Activated CD8-positive, alpha-beta memory T cell treated with anti-CD3 and anti-CD28 coated beads, Interleukin-2, amount 10 ng/mL, durations not matched to agents 7 days and 5 days (primary cell): ENCODE measurements at regions not wholly inside any gene's neighbourhood (a gene's known extent, or its start where the extent isn't known, plus 50 kb on each side); places are given as distances from the start of the nearest gene placed in this dataset.

ENCODE experiments used
- ATAC-seq: fragments of 150-1000 bp; cut with Tn5 transposase; one replicate; pipeline ENCODE4 v1.10.0; 2021; ENCODE audit warnings: moderate library complexity
- CTCF ChIA-PET: fragments of 350-600 bp; sonication (Branson Sonifier 250); formaldehyde crosslinking; loops from one replicate; lab custom pipeline; 2021; ENCODE audit warnings: antibody characterized with exemption; lab: Charles Lee
- DNase-seq: peaks from one replicate; pipeline ENCODE4 v3.0.0-alpha.2; 2020
- H3K27ac Mint-ChIP-seq: one replicate; pipeline ENCODE4 v1.8.0; 2021; ENCODE audit warnings: mild to moderate bottlenecking, mixed read lengths
- H3K27me3 Mint-ChIP-seq: one replicate; pipeline ENCODE4 v1.8.0; 2021; ENCODE audit warnings: mixed read lengths
- H3K36me3 Mint-ChIP-seq: one replicate; pipeline ENCODE4 v1.8.0; 2021; ENCODE audit warnings: mild to moderate bottlenecking, mixed read lengths
- H3K4me1 Mint-ChIP-seq: one replicate; pipeline ENCODE4 v1.8.0; 2021; ENCODE audit warnings: mixed read lengths
- H3K4me3 Mint-ChIP-seq: one replicate; pipeline ENCODE4 v1.8.0; 2021; ENCODE audit warnings: mild to moderate bottlenecking, moderate library complexity, mixed read lengths
- H3K9me3 Mint-ChIP-seq: one replicate; pipeline ENCODE4 v1.8.0; 2022; ENCODE audit warnings: low read depth, mixed read lengths

GRCh38 chr1:22340873-22341272 is 110.8 kb upstream of the ZBTB40 start:
- Mint-ChIP-seq H3K27me3 (peaks cover 23% of the 10 kb centered on the region), H3K9me3 (no peaks in the 10 kb centered on the region), H3K27ac (no peak overlapping the region), H3K4me3 (no peak overlapping the region), H3K36me3 (no peaks in the 10 kb centered on the region), H3K4me1 (no peaks in the 10 kb centered on the region)
- no peak for DNase-seq
- CTCF ChIA-PET: no interaction called here
- no peak for ATAC-seq

GRCh38 chr1:22341791-22342605 is 109.7 kb upstream of the ZBTB40 start:
- DNase-seq: no peak
- CTCF ChIA-PET: no interaction called here
- Mint-ChIP-seq H3K27ac (no peak overlapping the region), H3K9me3 (no peaks in the 10 kb centered on the region), H3K4me1 (no peaks in the 10 kb centered on the region), H3K27me3 (peaks cover 26% of the 10 kb centered on the region), H3K4me3 (no peak overlapping the region), H3K36me3 (no peaks in the 10 kb centered on the region)
- no peak for ATAC-seq

- no peak overlapping the region for H3K4me3 Mint-ChIP-seq
- H3K4me1 Mint-ChIP-seq: no peaks in the 10 kb centered on the region
- H3K27ac Mint-ChIP-seq: no peak overlapping the region
- DNase-seq: no peak
- no peaks in the 10 kb centered on the region for H3K9me3 Mint-ChIP-seq
- H3K36me3 Mint-ChIP-seq: no peaks in the 10 kb centered on the region
- CTCF ChIA-PET: no interaction called here
- no peak for ATAC-seq
- peaks cover 27% of the 10 kb centered on the region for H3K27me3 Mint-ChIP-seq
Observed at GRCh38 chr1:22342734-22343191, 108.9 kb upstream of the ZBTB40 start.

GRCh38 chr1:22343456-22344328 is 108.0 kb upstream of the ZBTB40 start:
- Mint-ChIP-seq H3K27ac (no peak overlapping the region), H3K4me1 (no peaks in the 10 kb centered on the region), H3K9me3 (no peaks in the 10 kb centered on the region), H3K27me3 (peaks cover 36% of the 10 kb centered on the region), H3K4me3 (no peak overlapping the region), H3K36me3 (no peaks in the 10 kb centered on the region)
- ATAC-seq (no peak), DNase-seq (no peak)
- CTCF ChIA-PET: no interaction called here

- no peaks in the 10 kb centered on the region for H3K36me3 Mint-ChIP-seq
- H3K9me3 Mint-ChIP-seq: no peaks in the 10 kb centered on the region
- peaks cover 40% of the 10 kb centered on the region for H3K27me3 Mint-ChIP-seq
- ATAC-seq (no peak), DNase-seq (no peak)
- H3K4me1 Mint-ChIP-seq: no peaks in the 10 kb centered on the region
- CTCF ChIA-PET: no interaction called here
- H3K4me3 Mint-ChIP-seq: no peak overlapping the region
- no peak overlapping the region for H3K27ac Mint-ChIP-seq
Observed at GRCh38 chr1:22344329-22344630, 107.4 kb upstream of the ZBTB40 start.

GRCh38 chr1:22344851-22345560 is 106.6 kb upstream of the ZBTB40 start:
- no peak overlapping the region for H3K27ac Mint-ChIP-seq
- CTCF ChIA-PET: no interaction called here
- no peaks in the 10 kb centered on the region for H3K9me3 Mint-ChIP-seq
- H3K4me3 Mint-ChIP-seq: no peak overlapping the region
- no peaks in the 10 kb centered on the region for H3K36me3 Mint-ChIP-seq
- H3K4me1 Mint-ChIP-seq: no peaks in the 10 kb centered on the region
- peaks cover 47% of the 10 kb centered on the region for H3K27me3 Mint-ChIP-seq
- DNase-seq (no peak), ATAC-seq (no peak)

- Mint-ChIP-seq H3K27ac (no peak overlapping the region), H3K4me3 (no peak overlapping the region), H3K36me3 (no peaks in the 10 kb centered on the region), H3K9me3 (no peaks in the 10 kb centered on the region), H3K27me3 (peaks cover 62% of the 10 kb centered on the region), H3K4me1 (no peaks in the 10 kb centered on the region)
- no peak for DNase-seq
- CTCF ChIA-PET: no interaction called here
- no peak for ATAC-seq
Observed at GRCh38 chr1:22347854-22348760, 103.5 kb upstream of the ZBTB40 start.

GRCh38 chr1:22349362-22350043 is 102.1 kb upstream of the ZBTB40 start:
- no peaks in the 10 kb centered on the region for H3K36me3 Mint-ChIP-seq
- peaks cover 57% of the 10 kb centered on the region for H3K27me3 Mint-ChIP-seq
- H3K4me1 Mint-ChIP-seq: no peaks in the 10 kb centered on the region
- H3K4me3 Mint-ChIP-seq: no peak overlapping the region
- no peak for DNase-seq
- ATAC-seq: no peak
- CTCF ChIA-PET: no interaction called here
- no peak overlapping the region for H3K27ac Mint-ChIP-seq
- H3K9me3 Mint-ChIP-seq: no peaks in the 10 kb centered on the region

- H3K27me3 Mint-ChIP-seq: peaks cover 57% of the 10 kb centered on the region
- H3K27ac Mint-ChIP-seq: no peak overlapping the region
- no peaks in the 10 kb centered on the region for H3K4me1 Mint-ChIP-seq
- no peaks in the 10 kb centered on the region for H3K36me3 Mint-ChIP-seq
- DNase-seq (no peak), ATAC-seq (no peak)
- CTCF ChIA-PET: no interaction called here
- no peaks in the 10 kb centered on the region for H3K9me3 Mint-ChIP-seq
- no peak overlapping the region for H3K4me3 Mint-ChIP-seq
Observed at GRCh38 chr1:22350171-22350923, 101.3 kb upstream of the ZBTB40 start.

GRCh38 chr1:22350924-22351767 is 100.5 kb upstream of the ZBTB40 start:
- Mint-ChIP-seq H3K4me3 (no peak overlapping the region), H3K27me3 (peaks cover 57% of the 10 kb centered on the region), H3K4me1 (no peaks in the 10 kb centered on the region), H3K9me3 (no peaks in the 10 kb centered on the region), H3K36me3 (no peaks in the 10 kb centered on the region), H3K27ac (no peak overlapping the region)
- CTCF ChIA-PET: interaction anchor here (0.7 kb wide), 1 partner anchor 65 kb away, joined by 3 read pairs; no protein-coding TSS in a partner anchor
- ATAC-seq: no peak
- DNase-seq: no peak

- Mint-ChIP-seq H3K27me3 (peaks cover 55% of the 10 kb centered on the region), H3K9me3 (no peaks in the 10 kb centered on the region), H3K27ac (no peak overlapping the region), H3K4me1 (no peaks in the 10 kb centered on the region), H3K4me3 (no peak overlapping the region), H3K36me3 (no peaks in the 10 kb centered on the region)
- CTCF ChIA-PET: interaction anchor here (0.7 kb wide), 1 partner anchor 65 kb away, joined by 3 read pairs; no protein-coding TSS in a partner anchor
- DNase-seq (no peak), ATAC-seq (no peak)
Observed at GRCh38 chr1:22351768-22352080, 99.9 kb upstream of the ZBTB40 start.
